NCI-H345 (cell line): ENCODE measurements at regions not wholly inside any gene's neighbourhood (a gene's known extent, or its start where the extent isn't known, plus 50 kb on each side); places are given as distances from the start of the nearest gene placed in this dataset.

ENCODE experiments used
- DNase-seq: peaks from one replicate; lab custom pipeline; 2025; lab: John Stamatoyannopoulos, UW

DNA sequence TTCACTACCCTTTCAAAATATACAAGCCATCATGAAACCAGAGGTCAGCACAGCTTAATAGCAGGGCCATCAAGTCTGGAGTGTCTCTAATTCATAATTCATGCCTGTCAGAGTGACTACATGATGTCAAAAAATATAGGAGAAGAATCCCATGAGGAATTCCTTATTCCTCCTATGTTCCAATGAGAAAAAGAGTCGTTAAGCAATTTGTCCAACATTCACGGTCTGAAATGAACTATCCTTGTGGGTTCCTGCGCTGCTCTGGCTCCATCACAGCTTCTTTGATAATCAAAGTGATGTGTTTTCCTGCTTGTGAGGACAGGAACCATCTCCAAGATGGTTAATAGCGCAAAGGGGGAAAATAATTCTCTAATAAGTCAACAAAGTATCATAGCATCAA, 560.4 kb upstream of the KLHL29 start:
- DNase-seq: no peak

DNA sequence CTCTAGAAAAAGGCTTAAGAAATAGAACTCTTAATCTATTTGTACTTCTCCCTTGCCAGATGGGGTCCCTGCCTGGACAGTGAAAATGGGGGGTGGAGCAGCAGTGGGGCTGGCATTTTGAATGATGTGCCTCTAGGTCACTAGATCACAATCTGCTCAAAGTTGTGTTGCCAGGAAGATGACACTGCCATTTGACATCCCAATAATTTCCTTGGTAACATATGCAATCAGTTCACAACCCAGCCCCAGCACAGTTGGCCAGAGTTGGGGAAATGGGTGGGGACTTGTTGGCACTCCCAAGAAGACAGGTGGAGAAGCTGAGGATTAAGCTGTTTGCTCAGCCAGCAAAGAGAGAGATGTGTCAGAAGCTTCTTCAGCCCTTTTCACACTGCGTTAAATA, 558.3 kb upstream of the KLHL29 start:
- DNase-seq: no peak

DNA sequence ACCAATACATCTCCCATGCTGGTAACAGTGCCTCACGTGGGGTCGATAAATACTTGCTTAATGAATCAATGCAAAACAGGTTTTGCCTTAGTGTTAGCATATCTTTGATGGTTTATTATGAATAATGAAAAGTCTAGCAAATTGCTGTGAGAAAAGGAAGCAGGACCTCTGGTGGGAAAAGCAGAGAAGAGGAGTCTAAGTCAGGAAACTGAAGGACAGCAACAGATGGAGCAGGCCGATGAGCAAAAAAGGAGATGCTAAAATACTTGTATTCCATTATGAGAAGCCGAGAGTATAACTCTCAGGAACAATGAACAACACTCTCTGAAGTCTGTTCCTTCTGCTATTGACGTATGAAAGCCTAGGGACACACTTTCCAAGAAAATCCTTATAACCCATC, 555.2 kb upstream of the KLHL29 start:
- no peak for DNase-seq

DNA sequence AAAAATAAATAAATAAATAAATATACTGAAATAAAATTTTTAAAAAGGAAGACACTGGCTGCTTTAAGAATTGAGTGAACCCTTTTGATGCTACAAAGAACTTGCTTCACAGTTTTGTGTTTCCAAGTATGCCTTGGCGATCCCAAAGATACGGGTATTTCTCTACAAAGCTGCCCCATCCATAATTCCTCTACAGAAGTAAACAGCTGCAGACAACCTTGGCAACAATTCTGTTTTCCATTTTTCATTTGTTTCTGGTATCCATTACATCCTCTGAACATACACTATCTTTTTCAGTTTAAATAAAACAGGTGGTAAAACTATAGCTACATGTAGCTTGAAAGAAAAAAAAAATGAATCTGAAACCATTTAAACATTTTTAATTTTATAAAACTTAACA, 552.8 kb upstream of the KLHL29 start:
- DNase-seq: no peak

DNA sequence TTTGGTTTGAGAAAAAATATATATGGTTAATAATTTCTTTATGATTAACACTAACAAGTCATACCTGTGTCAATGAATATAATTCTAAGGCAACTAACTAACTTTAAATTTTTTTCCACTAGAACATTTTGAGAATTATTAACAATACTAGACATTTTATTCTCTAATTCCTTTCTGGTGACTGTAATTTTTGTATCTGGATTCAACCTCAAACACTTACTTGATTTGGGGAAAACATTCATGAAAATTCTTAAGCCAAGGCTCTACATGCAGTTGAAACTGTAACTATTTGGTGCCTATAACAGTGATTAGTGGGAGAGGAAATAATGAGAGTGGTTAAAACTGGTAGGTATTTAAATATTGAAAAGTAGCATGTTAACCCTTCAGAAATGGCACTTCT, 546.5 kb upstream of the KLHL29 start:
- no peak for DNase-seq

DNA sequence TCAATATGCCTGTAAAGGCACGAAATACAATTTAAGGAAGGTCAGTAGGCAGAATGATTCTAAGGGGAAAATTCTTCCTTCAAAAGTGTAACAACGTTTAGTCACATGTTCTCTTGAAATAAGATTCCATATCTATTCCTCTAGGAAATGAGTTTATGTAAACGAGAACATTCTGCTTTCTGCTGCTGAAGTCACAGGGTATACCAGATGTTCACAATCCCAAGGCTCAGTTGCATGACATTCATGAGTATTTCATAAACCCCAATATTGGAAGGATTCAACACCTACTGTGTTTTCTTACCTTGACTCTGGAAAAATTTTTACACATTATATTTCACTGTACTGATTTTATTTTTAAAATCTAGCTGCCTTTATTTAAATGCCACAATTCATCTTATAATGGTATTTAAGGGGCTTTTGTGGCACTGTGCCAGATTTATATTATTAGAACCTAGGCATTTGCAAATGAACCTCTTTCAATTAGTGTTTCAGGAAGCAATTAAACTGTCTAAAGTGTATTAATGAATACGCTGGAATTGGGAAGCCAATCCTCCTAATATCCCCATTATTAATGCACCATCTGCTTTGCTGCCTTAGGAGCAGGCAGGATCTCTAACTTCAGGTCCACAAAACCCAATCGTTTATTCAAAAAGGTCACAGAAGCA, 542.6 kb upstream of the KLHL29 start:
- DNase-seq: no peak

DNA sequence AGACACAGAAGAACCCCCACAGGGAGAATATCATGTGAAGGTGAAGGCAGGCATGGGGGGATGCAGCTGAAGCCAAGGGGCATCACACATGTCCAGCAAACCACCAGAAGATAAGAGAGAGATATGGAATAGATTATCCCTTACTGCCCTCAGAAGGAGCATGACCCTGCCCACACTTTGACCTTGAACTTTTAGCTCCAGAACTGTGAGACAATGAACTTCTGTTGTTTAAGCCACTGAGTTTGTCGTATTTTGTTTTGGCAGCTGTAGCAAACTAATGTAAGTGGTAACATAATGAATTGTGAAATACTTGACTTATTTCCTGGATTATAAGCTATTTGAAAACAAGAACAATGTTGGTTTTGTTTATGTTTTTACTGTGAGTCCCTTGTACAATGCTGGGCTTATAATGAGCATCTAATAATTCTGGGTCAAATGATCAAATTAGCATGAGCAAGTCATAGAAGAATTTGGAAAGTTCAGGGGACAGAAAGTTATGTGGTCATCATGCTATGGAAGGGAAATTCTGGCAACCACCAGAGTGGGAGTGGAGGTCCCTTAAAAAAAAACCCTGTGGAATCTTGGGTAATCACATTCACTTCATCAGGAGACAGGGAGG, 541.0 kb upstream of the KLHL29 start:
- no peak for DNase-seq

DNA sequence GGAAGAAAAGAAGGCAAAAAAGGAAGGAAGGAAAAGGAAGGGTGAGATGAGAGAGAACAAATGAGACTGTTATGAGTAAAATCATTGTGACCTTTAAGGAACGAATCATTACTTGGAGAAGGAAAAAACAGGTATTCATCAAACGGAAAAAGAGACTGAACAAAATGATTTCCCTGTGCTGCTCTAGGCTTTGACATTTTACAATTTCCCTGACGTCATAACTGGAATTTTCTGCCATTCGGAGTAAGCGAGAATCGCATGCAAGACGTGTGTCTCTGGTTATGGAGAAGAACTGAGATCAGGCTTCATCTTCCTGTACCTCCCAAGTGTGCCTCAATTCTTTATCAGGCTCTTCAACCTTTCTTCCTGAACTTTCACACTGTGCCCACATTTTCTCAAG, 534.7 kb upstream of the KLHL29 start:
- DNase-seq: no peak

DNA sequence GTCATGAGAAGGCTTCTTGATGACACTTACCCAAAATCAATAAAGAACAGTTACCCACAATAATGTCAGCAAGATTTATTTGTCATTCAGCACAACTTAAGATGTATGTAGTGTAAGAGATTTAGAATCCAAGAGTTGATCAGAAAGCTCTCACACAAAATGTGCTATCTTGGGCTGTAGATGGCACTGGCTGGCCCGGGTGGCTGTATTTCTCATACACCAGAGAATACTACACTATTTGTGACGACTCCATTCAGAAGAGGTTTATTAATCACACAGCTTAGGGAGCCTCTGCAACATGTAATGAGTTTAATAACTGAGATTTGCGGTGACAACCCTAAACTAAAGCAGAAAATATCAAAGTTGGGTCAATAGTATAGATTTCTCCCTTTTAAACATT, 530.4 kb upstream of the KLHL29 start:
- DNase-seq: no peak

DNA sequence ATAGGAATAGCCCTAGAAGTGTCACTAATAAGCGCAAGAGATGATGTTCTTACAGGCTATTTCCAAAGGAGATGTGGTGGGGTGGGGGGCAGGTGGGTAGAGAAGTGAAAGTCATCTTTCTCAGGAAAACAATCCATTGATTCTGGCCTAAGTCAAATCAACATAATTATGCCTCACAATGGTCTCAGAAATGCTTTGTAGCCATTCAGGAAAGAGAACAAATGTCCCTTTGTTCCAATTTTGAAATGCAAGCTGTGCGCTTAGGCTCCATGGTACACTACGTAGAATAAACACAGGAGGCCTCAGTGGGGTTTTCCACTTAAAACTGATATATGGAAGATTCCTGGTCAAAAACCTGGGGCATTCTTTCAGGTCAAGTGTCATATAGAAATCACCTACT, 529.9 kb upstream of the KLHL29 start:
- DNase-seq: peak; percentile 59

DNA sequence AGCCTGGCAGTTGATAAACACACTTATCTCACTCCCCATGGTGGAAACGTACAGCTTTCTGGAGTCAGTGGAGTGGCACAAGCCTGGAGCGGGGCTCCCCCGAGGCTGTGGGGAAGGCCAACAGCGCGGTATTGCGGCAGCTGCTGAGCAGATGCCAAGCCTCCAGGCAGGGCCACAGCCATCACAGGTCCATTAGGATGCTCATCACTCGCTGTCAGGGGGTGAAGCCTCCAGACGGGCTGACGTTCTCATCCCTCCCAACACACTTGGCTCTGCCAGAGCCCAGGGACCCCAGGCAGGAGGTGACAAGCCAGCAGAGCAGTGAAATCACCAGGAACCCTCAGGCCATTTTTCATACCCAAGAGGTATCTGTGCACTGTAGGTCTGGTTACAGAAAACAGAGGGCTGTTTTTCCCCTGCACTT, 529.2 kb upstream of the KLHL29 start:
- peak; percentile 92 for DNase-seq

DNA sequence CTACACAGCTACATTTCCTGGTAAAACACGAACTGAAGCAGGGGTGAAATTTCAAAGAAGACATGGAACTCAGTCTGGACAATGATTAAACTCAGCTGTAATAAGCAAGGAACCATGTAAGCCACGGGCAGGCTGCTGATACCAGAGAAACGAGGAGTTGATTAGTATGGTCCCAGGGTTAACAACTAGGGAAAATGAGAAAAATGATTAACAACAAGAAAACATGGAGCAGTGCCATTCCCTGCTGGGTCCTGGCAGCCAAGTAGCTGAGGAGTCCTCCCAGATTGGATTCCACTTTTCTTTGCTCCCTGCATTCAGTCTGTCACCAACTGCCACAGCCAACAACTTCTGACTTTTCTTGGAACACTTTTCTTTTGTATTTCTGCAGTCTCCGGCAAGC, 517.0 kb upstream of the KLHL29 start:
- no peak for DNase-seq

DNA sequence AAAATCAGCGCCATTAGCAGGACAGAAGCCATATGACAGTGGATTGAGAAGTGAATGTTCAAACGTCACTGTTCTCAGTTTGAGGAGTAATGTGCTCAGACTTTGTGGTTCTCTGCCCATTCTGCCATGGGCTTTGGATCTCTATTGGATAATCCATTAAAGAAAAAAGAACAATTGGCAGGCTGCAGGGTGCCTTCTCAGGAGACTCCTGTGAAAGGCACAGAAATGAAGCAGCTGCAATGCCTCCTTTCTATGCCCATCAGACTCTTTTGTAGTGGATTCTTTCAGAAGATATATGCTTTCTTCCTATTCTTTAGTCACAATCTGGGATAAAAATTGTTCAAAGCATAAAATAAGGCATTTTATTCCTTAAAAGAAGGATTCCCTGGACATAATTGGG, 506.9 kb upstream of the KLHL29 start:
- no peak for DNase-seq

DNA sequence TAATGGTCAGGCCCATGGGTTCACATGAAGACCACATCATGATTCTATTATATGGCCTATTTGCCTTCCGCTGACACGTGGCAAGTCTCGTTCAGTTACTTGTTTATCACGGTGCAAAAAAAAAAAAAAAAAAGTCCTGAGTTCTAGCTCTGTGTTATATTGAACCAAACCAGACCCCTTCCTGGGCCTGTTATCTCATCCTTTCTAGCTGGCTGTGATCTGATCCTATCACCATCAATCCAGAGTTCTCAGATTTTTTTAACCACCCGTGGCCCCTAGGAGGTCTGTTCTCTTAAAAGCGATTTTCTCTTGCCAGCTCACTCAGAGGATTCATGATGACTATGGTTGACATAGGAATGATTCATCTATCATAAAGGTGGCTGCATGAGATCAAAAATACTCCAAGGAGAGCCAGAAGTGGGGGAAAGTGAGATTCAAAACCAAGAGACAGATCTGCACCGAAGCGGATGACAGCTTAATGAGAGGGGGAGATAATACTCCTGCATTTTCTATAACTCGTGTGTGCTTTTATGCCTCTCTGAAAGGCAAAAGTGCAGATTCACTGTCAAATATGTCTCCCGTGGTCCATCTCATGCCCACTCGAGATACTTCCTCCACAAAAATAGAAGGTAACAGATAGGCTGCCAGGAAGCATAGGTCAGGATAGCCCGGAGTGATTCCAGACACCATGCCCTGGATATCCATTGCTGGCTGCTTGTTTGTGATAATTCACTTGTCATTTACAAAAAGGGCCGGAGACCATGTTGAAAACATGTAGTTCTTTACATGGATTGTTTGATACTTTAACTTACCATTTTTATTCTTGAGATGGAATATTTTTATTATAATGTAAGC, 505.7 kb upstream of the KLHL29 start:
- DNase-seq: no peak

DNA sequence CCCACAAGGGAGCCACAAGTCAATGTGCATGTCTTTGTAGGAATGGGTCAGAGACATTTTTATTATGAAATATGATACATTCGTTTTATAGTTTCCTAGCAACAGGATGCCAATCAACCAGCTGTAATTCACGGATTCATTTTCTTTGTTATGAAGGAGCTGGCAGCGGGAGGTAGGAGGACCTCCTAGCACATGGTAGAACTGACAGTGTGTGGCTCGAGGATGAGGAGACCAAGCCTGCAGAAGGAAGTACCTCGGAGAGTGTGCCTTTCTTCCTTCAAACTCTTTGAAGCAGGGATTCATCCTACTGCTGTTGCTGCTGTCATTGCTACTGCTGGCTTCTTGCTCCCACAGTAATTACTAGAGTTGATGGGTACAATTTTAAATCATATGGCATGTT, 504.8 kb upstream of the KLHL29 start:
- no peak for DNase-seq

DNA sequence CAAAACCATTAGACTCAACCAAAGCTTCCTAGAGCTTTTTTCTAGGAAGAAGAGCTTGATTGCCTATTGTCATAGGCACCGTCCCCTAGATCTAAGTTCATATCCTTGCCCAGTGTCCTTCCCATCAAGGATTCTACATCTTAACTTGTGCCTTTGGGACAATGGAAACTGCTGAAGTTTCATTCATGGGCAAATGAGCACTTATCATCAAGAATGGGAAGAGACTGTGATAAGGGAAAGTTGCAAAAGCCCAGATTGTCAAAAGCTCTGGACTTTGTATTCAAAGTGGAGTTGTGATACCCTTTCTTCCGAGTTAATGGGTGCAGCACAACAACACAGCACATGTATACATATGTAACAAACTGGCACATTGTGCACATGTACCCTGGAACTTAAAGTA, 503.0 kb upstream of the KLHL29 start:
- no peak for DNase-seq

DNA sequence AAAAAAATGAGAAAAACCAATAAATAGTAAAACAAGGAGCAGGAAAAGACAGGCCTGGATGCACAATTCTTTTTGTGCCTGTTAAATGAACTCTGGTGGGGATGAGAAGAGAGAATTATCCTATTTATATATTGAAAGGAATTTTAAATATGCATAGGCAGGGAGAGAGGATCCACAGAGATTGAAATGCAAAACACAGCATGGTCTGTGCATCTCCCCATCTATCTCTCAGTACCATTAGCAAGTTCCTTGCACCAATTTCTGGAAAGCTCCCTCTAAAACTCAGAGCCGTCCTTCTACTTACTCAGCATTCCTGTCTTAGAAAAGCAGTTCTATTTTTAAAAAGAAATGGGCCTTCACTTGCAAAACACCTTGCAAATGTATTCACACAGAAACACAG, 502.3 kb upstream of the KLHL29 start:
- DNase-seq: no peak

DNA sequence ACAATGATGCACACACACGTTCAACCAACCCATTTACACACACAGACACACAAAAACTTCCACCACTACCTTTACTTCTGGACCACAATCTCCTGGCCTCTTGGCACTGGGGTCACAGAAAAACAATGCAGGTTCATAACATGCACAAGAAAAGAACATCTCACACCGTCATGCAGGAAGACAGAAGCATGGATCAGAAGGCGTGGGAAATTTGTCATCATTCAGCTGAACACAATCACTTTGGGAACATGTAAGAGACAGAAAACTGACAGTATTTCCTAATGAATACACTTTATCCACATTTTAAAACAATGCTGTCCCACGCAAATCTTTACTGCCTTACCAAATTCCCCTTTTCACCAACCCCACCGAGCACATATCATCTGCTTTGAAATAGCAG, 501.9 kb upstream of the KLHL29 start:
- no peak for DNase-seq

DNA sequence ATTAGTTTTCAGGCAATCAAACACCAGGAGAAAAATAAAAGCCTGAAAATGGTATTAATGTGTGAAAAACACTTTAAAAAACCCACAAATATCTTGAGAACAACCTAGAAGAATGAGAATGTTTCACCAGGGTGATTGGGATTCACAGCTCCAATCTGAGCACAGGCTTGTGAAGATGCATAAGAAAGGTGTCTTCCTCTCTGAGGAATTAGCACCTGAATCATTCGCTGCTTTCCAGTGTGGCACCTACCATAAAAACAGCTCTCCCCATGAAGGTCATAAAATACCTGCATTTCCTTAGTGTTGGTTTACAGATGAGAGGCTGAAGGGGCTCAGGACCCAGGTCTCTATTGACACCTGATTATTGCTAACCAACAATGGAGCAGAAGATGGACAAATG, 499.7 kb upstream of the KLHL29 start:
- DNase-seq: no peak

DNA sequence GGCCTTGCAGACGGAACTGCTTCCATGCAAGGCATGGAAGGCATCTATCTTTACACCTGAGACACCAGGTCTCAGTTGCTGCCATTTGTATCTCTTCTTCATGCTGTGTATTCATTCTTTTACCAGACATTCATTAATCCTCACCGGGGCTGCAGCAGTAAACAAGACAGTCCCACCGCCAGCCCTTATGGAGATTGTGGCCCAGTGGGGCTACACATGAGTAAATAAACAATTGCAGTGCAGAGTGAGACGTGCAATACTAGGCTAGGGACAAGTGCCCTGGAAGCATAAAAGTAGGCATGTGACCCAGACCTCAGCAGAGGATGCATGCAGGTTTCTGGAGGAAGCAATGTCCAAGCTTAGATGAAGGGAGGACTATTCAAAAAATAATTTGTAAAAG, 497.6 kb upstream of the KLHL29 start:
- DNase-seq: peak; percentile 18

DNA sequence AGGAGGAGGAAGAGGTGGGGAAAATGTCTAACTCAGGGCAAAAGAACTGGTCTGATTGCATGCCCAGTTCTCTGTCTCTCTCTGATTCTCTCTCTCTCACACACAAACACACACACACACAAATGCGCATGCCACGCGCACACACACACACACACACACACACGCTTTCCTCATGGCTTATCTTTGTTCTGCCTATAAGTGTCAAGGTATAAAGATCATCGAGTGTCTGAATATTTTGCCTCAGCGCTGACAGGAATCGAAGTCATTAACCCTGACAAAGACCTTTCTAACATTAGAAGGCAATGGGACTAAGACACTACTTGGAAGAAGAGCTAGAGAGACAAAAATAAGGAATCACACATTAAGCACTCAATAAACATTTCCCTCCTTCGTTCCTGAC, 497.1 kb upstream of the KLHL29 start:
- no peak for DNase-seq

DNA sequence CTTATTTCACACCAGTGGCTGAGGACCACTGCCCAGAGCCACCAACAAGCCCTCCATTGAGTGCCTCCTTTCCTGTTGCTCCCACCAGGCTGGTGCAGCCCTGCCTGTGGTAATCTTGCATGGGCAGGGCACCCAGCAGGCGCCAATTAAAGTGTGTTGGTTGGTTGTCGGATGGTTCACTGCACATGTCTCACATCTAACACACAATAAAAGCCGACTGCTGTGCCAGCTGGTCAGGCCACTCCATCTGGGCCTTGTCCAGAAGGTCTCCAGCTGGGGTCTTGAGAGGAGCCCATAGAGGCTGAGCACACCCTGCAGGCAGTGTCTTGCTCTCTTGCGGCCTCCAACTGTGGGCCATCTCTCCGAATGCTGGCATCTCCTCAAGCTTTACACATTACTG, 494.8 kb upstream of the KLHL29 start:
- peak; percentile 44 for DNase-seq

DNA sequence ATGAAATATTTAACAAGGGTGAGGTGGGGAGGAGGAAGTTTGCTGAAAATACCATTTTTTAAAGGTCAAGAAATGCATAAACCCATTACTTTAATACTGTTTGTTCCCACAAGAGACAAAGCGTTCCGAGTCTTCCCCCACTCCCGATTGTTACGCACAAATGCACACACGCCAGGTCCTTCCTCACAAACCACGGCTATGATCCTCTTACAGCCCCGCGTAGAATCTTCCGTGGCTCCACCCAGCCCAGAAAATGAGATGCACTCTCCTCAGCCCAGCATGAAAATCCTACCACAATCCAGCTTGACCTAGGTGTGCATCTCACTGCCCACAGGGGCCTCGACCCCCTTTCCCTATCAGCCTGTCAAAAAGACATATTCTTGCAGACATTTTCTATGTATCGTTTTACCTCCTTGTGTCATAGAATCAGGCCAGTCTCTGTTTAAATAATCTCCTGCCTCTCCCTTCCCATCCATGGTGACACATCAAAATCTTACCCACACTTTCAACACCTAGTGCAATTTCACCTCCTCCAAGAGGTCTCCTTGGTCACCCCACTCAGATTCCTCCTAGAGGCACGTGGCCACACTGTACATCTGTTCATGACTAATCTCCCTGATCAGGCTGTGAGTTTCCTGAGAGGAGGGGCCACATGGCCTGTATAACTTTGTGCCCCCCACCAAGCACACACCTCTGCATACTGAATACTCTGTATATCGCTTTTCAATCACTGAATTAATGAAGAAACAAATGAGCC, 491.0 kb upstream of the KLHL29 start:
- DNase-seq: no peak
